Endothelial cell of umbilical vein (primary cell): ENCODE measurements at regions not wholly inside any gene's neighbourhood (a gene's known extent, or its start where the extent isn't known, plus 50 kb on each side); places are given as distances from the start of the nearest gene placed in this dataset.

ENCODE experiments used
- BruUV-seq: library from RNA; stranded (reverse); fragments of 400-500 nt; replicated peaks from 2 replicates; lab custom pipeline; 2021; lab: Mats Ljungman, UMichigan
- CTCF ChIA-PET: fragments of 300-600, 350-600 bp; sonication (Branson Sonifier 250); formaldehyde crosslinking; loops from one replicate; lab custom pipeline; 2021; ENCODE audit warnings: antibody characterized with exemption, inconsistent platforms; lab: Charles Lee
- POLR2A ChIA-PET: fragments of 300-600, 350-600 bp; sonication (Branson Sonifier 250); formaldehyde crosslinking; loops from one replicate; lab custom pipeline; 2021; ENCODE audit warnings: antibody characterized with exemption, inconsistent platforms; lab: Charles Lee
- DNase-seq: peaks from one replicate; pipeline ENCODE4 v3.0.0-alpha.2; 2011; ENCODE audit warnings: low read depth, low spot score
- FAIRE-seq: peaks from 2 replicates; lab custom pipeline; 2011; peaks lifted over from hg19 to GRCh38; lab: Jason Lieb, UNC
- H2AFZ ChIP-seq: 2 replicates; pipeline ENCODE4 v1.6.0; 2012; ENCODE audit warnings: low read depth, low read length, control low read depth, inconsistent platforms
- H3K27ac ChIP-seq: 2 replicates; pipeline ENCODE4 v1.5.1; 2011; ENCODE audit warnings: low read depth, mild to moderate bottlenecking, control low read depth, low read length, moderate library complexity; ENCODE audit not compliant: insufficient read depth
- H3K27me3 ChIP-seq, 2 experiments: 2 replicates each; pipeline versions ENCODE4 v1.6.0 to v1.6.1; 2011; ENCODE audit warnings: low read length in 2 of 2, mixed read lengths in 1 of 2; ENCODE audit not compliant: control insufficient read depth in 2 of 2, insufficient read depth in 2 of 2
- H3K36me3 ChIP-seq, 2 experiments: 2 replicates in 1 of 2; 3 replicates in 1 of 2; pipeline ENCODE4 v1.5.1; 2011; ENCODE audit warnings: low read length in 2 of 2, mild to moderate bottlenecking in 1 of 2, moderate library complexity in 1 of 2; ENCODE audit not compliant: control insufficient read depth in 2 of 2, insufficient read depth in 2 of 2; ENCODE audit errors: extremely low read depth in 1 of 2
- H3K4me1 ChIP-seq: 3 replicates; pipeline ENCODE4 v1.5.1; 2011; ENCODE audit warnings: mild to moderate bottlenecking, low read length; ENCODE audit not compliant: control insufficient read depth, insufficient read depth; ENCODE audit errors: extremely low read depth
- H3K4me2 ChIP-seq: 2 replicates; pipeline ENCODE4 v1.6.1; 2011; ENCODE audit warnings: low read length, control low read depth, mixed read lengths; ENCODE audit not compliant: insufficient read depth
- H3K4me3 ChIP-seq, 3 experiments: fragments of 200-600 bp in 1 of 3; sonication (generic), shearing (Covaris generic) in 1 of 3; replicated peaks in 1 of 3; 2 replicates each; pipeline ENCODE4 v1.5.1; 2011 to 2016; ENCODE audit warnings: control low read depth in 3 of 3, low read length in 3 of 3, mild to moderate bottlenecking in 2 of 3, inconsistent platforms in 1 of 3, low read depth in 1 of 3, moderate library complexity in 1 of 3; ENCODE audit not compliant: insufficient read depth in 1 of 3
- H3K79me2 ChIP-seq: 2 replicates; pipeline ENCODE4 v1.6.0; 2012; ENCODE audit warnings: low read length, inconsistent platforms; ENCODE audit not compliant: control insufficient read depth, insufficient read depth
- H3K9ac ChIP-seq: replicated peaks from 2 replicates; pipeline ENCODE3; 2011; ENCODE audit warnings: low read length, control low read depth; ENCODE audit not compliant: insufficient read depth; ENCODE audit errors: extremely low read depth
- H3K9me1 ChIP-seq: replicated peaks from 3 replicates; pipeline ENCODE4 v1.6.0; 2011; ENCODE audit warnings: mild to moderate bottlenecking, low read length; ENCODE audit not compliant: control insufficient read depth, insufficient read depth; ENCODE audit errors: extremely low read depth
- H3K9me3 ChIP-seq: replicated peaks from 2 replicates; pipeline ENCODE4 v1.5.1; 2012; ENCODE audit warnings: low read length, inconsistent platforms; ENCODE audit not compliant: control insufficient read depth, insufficient read depth
- H4K20me1 ChIP-seq: replicated peaks from 2 replicates; pipeline ENCODE3; 2011; ENCODE audit warnings: mild to moderate bottlenecking, low read length; ENCODE audit not compliant: control insufficient read depth, insufficient read depth; ENCODE audit errors: extremely low read depth
- EZH2 ChIP-seq: IDR thresholded peaks from 2 replicates; pipeline ENCODE4 v1.6.1; 2012; ENCODE audit warnings: borderline replicate concordance, low read depth, mild to moderate bottlenecking, moderate library complexity, low read length, inconsistent platforms; ENCODE audit not compliant: severe bottlenecking
- FOS ChIP-seq: IDR thresholded peaks from 2 replicates; pipeline ENCODE4 v1.6.1; 2011; ENCODE audit warnings: mild to moderate bottlenecking, low read length, moderate library complexity, borderline replicate concordance; ENCODE audit not compliant: insufficient read depth
- JUN ChIP-seq: IDR thresholded peaks from 2 replicates; pipeline ENCODE4 v1.6.1; 2011; ENCODE audit warnings: borderline replicate concordance, low read depth; ENCODE audit not compliant: insufficient read length, insufficient read depth
- MYC ChIP-seq: IDR thresholded peaks from one replicate; pipeline ENCODE4 v1.6.1; 2011; ENCODE audit warnings: mild to moderate bottlenecking, low read depth, low read length
- POLR2A ChIP-seq: IDR thresholded peaks from 2 replicates; pipeline ENCODE4 v1.6.1; 2012; ENCODE audit warnings: low read depth, mild to moderate bottlenecking, control low read depth, low read length
- POLR2AphosphoS5 ChIP-seq: IDR thresholded peaks from 2 replicates; pipeline ENCODE4 v1.6.1; 2012; ENCODE audit warnings: low read depth, mild to moderate bottlenecking, control low read depth, low read length, moderate library complexity; ENCODE audit not compliant: insufficient read depth
- dilution Hi-C: fragments of 300-500 bp; cut with MboI; formaldehyde crosslinking; loops from one replicate; pipeline ENCODE4 v1.15.0; 2019; ENCODE audit warnings: low sequenced_read_pairs; ENCODE audit not compliant: extremely low pct_ligation_motif_present
- intact Hi-C: fragments of 100-400 bp; cut with micrococcal nuclease; formaldehyde crosslinking; loops from one replicate; pipeline ENCODE4 v1.10.0; 2022
- TF ChIP-seq, protein P1 (sequence below), 2 donors: IDR thresholded peaks; 1 replicate in 1 of 2; 2 replicates in 1 of 2; pipeline ENCODE4 v1.5.1; 2011; ENCODE audit warnings: low read length in 2 of 2, mild to moderate bottlenecking in 2 of 2, moderate library complexity in 2 of 2, control low read depth in 1 of 2, inconsistent platforms in 1 of 2, low read depth in 1 of 2; ENCODE audit not compliant: insufficient read depth in 1 of 2; ENCODE audit errors: extremely low read depth in 1 of 2
- TF ChIP-seq, protein P2 (sequence below): IDR thresholded peaks from 2 replicates; pipeline ENCODE4 v1.6.1; 2011; ENCODE audit not compliant: insufficient read depth, insufficient read length

GRCh38 chr13:48876289-48876688 is 99.4 kb upstream of the FNDC3A start:
- no TSS peak for BruUV-seq
- Histone ChIP-seq H3K36me3 (no peaks in the 10 kb centered on the region), H3K27me3 (peaks cover 13 to 22% of the 10 kb centered on the region in 2 experiments), H3K9me3 (no peaks in the 10 kb centered on the region), H3K4me2 (no peak overlapping the region), H3K79me2 (no peaks in the 10 kb centered on the region), H3K4me1 (peaks cover 3% of the 10 kb centered on the region), H3K4me3 (no peak overlapping the region), H3K27ac (no peak overlapping the region), H3K9me1 (no peaks in the 10 kb centered on the region), H3K9ac (no peak overlapping the region), H2AFZ (no peak overlapping the region), H4K20me1 (no peaks in the 10 kb centered on the region)
- CTCF ChIA-PET, result no interaction called here
- intact Hi-C loops, result no loop called here
- dilution Hi-C loops, result no loop called here
- POLR2A ChIA-PET, result no interaction called here
- FAIRE-seq (no peak), DNase-seq (peak; percentile 48)
- TF ChIP-seq POLR2AphosphoS5 (no peak), MYC (no peak), POLR2A (no peak), EZH2 (no peak), FOS (no peak)
- TF ChIP-seq, protein P1, sequence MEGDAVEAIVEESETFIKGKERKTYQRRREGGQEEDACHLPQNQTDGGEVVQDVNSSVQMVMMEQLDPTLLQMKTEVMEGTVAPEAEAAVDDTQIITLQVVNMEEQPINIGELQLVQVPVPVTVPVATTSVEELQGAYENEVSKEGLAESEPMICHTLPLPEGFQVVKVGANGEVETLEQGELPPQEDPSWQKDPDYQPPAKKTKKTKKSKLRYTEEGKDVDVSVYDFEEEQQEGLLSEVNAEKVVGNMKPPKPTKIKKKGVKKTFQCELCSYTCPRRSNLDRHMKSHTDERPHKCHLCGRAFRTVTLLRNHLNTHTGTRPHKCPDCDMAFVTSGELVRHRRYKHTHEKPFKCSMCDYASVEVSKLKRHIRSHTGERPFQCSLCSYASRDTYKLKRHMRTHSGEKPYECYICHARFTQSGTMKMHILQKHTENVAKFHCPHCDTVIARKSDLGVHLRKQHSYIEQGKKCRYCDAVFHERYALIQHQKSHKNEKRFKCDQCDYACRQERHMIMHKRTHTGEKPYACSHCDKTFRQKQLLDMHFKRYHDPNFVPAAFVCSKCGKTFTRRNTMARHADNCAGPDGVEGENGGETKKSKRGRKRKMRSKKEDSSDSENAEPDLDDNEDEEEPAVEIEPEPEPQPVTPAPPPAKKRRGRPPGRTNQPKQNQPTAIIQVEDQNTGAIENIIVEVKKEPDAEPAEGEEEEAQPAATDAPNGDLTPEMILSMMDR (IDR thresholded peaks at IDR 0.05; ENCODE audit: extremely low read depth in 1 of 2, insufficient read depth in 1 of 2, low read depth in 1 of 2, low read length in 2 of 2), result no peak

DNA sequence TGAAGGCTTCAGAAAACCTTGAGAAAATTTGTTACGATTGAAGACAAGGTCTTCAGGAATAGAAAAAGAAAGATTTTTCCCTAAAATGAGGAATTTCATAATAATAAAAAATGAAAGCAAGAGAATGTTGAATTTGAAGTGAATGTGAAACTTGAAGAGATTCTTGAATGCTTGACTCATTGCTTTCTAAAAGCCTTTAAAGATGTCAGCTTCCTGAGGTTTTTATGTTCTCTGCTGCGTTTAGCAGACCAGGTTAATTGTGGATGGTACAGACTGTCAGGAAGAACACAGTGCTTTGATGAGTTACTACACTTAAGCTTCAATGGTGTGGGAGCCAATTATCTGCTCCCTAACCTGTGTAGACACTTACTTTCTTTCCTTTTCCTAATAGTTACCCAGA is 96.3 kb upstream of the FNDC3A start:
- CTCF ChIA-PET, result interaction anchor here (0.6 to 0.8 kb wide), 2 partner anchors 20 to 446 kb away, joined by 3 to 5 read pairs; no protein-coding TSS in a partner anchor
- H3K4me3 ChIP-seq, result no peak overlapping the region
- no peaks in the 10 kb centered on the region for H4K20me1 ChIP-seq
- no TSS peak for BruUV-seq
- intact Hi-C loops (no loop called here), dilution Hi-C loops (no loop called here)
- H3K4me2 ChIP-seq, result no peak overlapping the region
- no peak for DNase-seq
- no peaks in the 10 kb centered on the region for H3K36me3 ChIP-seq
- peaks cover 3% of the 10 kb centered on the region for H3K4me1 ChIP-seq
- peaks cover 9 to 10% of the 10 kb centered on the region in 2 experiments for H3K27me3 ChIP-seq
- no peaks in the 10 kb centered on the region for H3K9me1 ChIP-seq
- TF ChIP-seq, protein P1 (IDR thresholded peaks at IDR 0.05; ENCODE audit: extremely low read depth in 1 of 2, insufficient read depth in 1 of 2, low read depth in 1 of 2, low read length in 2 of 2), result no peak
- TF ChIP-seq EZH2 (no peak), POLR2A (no peak), MYC (no peak), FOS (no peak), JUN (no peak), POLR2AphosphoS5 (no peak)
- TF ChIP-seq, protein P2, sequence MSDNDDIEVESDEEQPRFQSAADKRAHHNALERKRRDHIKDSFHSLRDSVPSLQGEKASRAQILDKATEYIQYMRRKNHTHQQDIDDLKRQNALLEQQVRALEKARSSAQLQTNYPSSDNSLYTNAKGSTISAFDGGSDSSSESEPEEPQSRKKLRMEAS, result no peak
- no peak overlapping the region for H3K9ac ChIP-seq
- POLR2A ChIA-PET, result no interaction called here
- no peak overlapping the region for H2AFZ ChIP-seq
- H3K79me2 ChIP-seq, result no peaks in the 10 kb centered on the region
- H3K27ac ChIP-seq, result no peak overlapping the region
- H3K9me3 ChIP-seq, result no peaks in the 10 kb centered on the region
- FAIRE-seq, result no peak
